ENCODE measurements at regions not wholly inside any gene's neighbourhood (a gene's known extent, or its start where the extent isn't known, plus 50 kb on each side); places are given as distances from the start of the nearest gene placed in this dataset.

DNA sequence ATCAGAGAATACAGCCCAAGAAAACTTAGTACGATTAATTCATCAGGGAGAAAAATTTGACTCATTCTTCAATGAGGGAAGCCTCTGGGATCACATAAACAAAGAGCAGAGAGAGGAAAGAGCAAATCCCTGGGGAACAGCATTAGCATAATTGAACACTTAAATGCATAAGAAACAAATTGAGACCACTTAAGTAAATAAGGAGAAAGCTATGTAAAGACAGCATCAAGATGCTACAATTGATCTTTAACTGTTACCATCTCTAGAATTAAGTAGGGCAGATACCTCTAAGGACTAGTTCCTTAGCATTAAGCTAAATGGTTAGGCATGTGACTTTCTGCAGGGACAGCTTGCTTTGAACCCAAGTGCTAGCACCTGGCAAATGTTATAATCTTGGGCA is 265.1 kb upstream of the NEGR1 start:
- TF ChIP-seq POLR2A (IDR thresholded peaks at IDR 0.05; ENCODE audit: low read length) (no peak), GATA1 (IDR thresholded peaks at IDR 0.05; ENCODE audit: low read depth, low read length) (no peak)
- DNase-seq, result no peak

DNA sequence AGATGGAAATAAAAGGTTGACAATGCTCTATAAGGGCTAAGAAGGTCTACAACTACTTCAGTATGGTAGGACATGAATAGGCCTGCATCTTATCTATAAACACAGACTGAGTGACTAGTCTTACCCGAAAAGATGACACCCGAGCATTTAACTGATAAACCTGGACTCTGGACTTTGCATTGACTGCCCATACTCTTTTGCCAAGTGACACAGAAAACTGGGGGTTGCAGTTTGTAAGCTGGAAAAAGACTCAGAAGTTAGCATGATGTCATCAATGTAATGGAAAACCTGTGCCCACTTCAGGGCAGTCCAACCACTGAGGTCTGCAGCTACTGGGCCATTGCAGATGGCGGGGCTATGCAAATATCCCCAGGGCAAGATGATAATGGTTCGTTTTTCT is 258.3 kb upstream of the NEGR1 start:
- DNase-seq, result peak in 1 of 2 experiments; percentile 0
- TF ChIP-seq GATA1 (IDR thresholded peaks at IDR 0.05; ENCODE audit: low read depth, low read length) (no peak), POLR2A (IDR thresholded peaks at IDR 0.05; ENCODE audit: low read length) (no peak)

GRCh38 chr1:72535470-72535869 is 253.1 kb upstream of the NEGR1 start:
- no peak for DNase-seq
- TF ChIP-seq GATA1 (IDR thresholded peaks at IDR 0.05; ENCODE audit: low read depth, low read length) (no peak), POLR2A (IDR thresholded peaks at IDR 0.05; ENCODE audit: low read length) (no peak)

GRCh38 chr1:72530646-72531045 is 248.3 kb upstream of the NEGR1 start:
- TF ChIP-seq GATA1 (IDR thresholded peaks at IDR 0.05; ENCODE audit: low read depth, low read length) (no peak), POLR2A (IDR thresholded peaks at IDR 0.05; ENCODE audit: low read length) (no peak)
- DNase-seq, result no peak

GRCh38 chr1:72526926-72527325 is 244.6 kb upstream of the NEGR1 start:
- DNase-seq, result no peak
- no peak for TF ChIP-seq GATA1 (IDR thresholded peaks at IDR 0.05; ENCODE audit: low read depth, low read length)
- no peak for TF ChIP-seq POLR2A (IDR thresholded peaks at IDR 0.05; ENCODE audit: low read length)

DNA sequence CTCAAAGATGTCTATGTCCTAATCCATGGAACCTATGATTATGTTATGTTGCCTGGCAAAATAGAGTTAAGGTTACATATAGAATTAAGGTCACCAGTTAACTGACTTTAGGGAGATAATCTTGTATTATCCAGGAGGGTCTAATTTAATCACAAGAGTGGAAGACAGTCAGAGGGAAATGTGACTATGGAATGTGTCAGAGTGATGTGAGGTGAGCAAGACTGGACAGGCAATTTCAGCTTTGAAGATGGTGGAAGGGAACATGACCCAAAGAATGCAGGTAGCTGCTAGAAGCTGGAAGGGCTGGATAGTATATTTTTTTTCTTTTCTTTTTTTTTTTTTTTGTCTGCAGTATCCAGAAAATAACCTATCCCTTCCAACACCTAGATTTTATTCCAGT is 241.7 kb upstream of the NEGR1 start:
- DNase-seq, result no peak
- no peak for TF ChIP-seq GATA1 (IDR thresholded peaks at IDR 0.05; ENCODE audit: low read depth, low read length)

GRCh38 chr1:72521659-72522058 is 239.3 kb upstream of the NEGR1 start:
- TF ChIP-seq POLR2A (IDR thresholded peaks at IDR 0.05; ENCODE audit: low read length) (no peak), GATA1 (IDR thresholded peaks at IDR 0.05; ENCODE audit: low read depth, low read length) (no peak)
- DNase-seq, result no peak

DNA sequence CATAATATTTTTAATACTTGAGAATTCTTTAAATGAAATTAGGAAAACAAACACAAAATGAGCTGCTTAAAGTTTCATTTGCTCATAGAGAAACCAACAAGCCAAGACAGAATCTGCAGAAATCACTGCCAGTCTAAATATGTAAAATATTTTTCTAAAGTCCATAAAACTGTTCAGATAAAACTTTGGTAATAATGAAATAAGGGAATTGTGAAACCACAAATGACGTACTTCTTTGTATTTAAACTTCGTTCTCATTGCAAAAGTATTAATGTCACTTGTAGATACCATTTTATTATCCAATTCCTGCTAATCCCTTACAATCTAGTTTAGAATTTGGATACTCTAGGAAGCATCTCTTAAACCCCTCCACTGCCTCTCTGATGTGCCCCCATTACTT is 234.5 kb upstream of the NEGR1 start:
- no peak for TF ChIP-seq GATA1 (IDR thresholded peaks at IDR 0.05; ENCODE audit: low read depth, low read length)
- TF ChIP-seq POLR2A (IDR thresholded peaks at IDR 0.05; ENCODE audit: low read length), result no peak
- DNase-seq, result no peak

DNA sequence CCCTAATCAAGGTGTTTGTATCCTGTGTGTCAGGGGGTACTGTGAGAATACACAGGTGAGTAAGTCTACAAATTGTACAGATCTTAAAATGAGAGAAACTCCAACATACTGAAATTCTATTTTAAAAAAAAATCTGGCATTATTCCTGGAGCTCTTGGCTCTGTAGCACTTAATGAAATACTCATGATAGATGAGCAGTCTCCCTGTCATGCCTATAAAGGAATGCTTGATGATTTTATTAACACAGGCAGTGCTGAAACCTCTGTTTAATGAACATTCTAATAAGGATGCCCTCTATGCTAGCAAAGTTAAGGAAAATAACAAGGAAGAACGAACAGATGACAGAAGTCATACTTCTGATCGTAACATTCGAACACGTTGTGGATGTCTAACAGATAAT is 233.9 kb upstream of the NEGR1 start:
- no peak for DNase-seq
- TF ChIP-seq POLR2A (IDR thresholded peaks at IDR 0.05; ENCODE audit: low read length) (no peak), GATA1 (IDR thresholded peaks at IDR 0.05; ENCODE audit: low read depth, low read length) (no peak)

GRCh38 chr1:72498371-72498770 is 216.0 kb upstream of the NEGR1 start:
- TF ChIP-seq POLR2A (IDR thresholded peaks at IDR 0.05; ENCODE audit: low read length) (no peak), GATA1 (IDR thresholded peaks at IDR 0.05; ENCODE audit: low read depth, low read length) (no peak)
- no peak for DNase-seq

DNA sequence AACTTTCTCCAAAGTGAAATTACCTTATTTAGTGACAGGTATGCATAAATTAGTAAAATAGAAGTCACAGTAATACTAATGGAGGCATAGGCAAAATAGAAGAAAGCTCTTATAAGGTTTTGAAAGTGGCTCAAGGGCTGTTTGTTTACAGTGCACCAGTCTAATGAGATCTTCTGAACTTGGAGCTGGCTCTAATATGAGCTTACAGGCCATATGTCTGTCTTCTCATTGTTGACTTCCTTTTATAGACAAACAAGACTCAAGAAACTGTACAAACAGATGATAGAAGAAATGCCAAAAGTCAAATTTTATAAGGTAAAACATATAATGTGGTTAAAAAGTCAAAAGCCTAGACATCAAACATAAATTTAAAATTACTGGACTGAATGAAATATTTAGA is 207.5 kb upstream of the NEGR1 start:
- TF ChIP-seq GATA1 (IDR thresholded peaks at IDR 0.05; ENCODE audit: low read depth, low read length), result no peak
- no peak for TF ChIP-seq POLR2A (IDR thresholded peaks at IDR 0.05; ENCODE audit: low read length)
- DNase-seq, result no peak

DNA sequence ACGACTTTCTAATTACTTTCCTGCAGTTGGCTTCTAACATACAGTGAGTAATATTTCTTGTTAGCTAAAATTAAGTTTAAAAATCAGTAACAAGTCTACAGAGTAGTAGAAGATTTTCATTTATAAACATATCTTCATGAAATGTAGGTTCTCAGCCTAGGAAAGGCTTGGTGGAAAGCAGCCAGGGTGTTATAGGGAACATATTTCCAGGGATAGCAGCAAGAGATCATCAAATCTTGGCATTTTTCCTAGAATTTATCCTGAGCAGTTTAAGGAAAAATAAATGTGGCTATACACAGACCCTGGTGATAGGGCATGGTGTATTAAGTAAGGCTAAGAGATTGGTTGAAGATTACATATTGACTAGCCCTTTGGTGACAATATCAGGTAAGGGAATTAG is 203.5 kb upstream of the NEGR1 start:
- no peak for DNase-seq
- TF ChIP-seq POLR2A (IDR thresholded peaks at IDR 0.05; ENCODE audit: low read length) (no peak), GATA1 (IDR thresholded peaks at IDR 0.05; ENCODE audit: low read depth, low read length) (no peak)

- no peak for DNase-seq
Observed at GRCh38 chr1:72483846-72484357, 201.6 kb upstream of the NEGR1 start.

GRCh38 chr1:72482736-72483413 is 200.5 kb upstream of the NEGR1 start:
- no peak for TF ChIP-seq GATA1 (IDR thresholded peaks at IDR 0.05; ENCODE audit: low read depth, low read length)
- no peak for TF ChIP-seq POLR2A (IDR thresholded peaks at IDR 0.05; ENCODE audit: low read length)
- no peak for DNase-seq

More at GRCh38 chr1:72483846-72484357, 201.6 kb upstream of the NEGR1 start:
- TF ChIP-seq GATA1 (IDR thresholded peaks at IDR 0.05; ENCODE audit: low read depth, low read length) (no peak), POLR2A (IDR thresholded peaks at IDR 0.05; ENCODE audit: low read length) (no peak)

- TF ChIP-seq GATA1 (IDR thresholded peaks at IDR 0.05; ENCODE audit: low read depth, low read length) (no peak), POLR2A (IDR thresholded peaks at IDR 0.05; ENCODE audit: low read length) (no peak)
- DNase-seq, result no peak
Observed at GRCh38 chr1:72481420-72481970, 199.2 kb upstream of the NEGR1 start.

All from erythroblast (primary cell).